ENCODE measurements at regions not wholly inside any gene's neighbourhood (a gene's known extent, or its start where the extent isn't known, plus 50 kb on each side); places are given as distances from the start of the nearest gene placed in this dataset.

DNA sequence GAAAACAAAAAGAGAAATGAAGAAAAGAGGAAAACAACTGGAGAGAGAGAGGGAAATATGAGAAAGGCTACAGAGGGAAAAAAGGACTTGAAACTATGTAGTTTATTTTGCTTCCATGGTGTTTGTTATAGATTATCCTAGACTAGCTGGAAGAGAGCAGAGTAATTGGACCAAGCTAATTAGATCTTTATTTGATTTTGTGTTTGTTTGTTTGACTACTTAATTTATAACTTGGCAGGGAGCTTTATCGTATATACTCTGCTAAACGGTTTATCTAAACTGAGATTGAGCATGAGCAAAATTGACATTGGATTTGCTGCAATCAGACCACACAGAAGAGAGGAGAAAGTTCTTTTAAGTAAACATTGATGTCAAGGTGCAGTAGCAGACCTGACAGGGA, 443.8 kb upstream of the USP24 start:
- TF ChIP-seq, protein P1, sequence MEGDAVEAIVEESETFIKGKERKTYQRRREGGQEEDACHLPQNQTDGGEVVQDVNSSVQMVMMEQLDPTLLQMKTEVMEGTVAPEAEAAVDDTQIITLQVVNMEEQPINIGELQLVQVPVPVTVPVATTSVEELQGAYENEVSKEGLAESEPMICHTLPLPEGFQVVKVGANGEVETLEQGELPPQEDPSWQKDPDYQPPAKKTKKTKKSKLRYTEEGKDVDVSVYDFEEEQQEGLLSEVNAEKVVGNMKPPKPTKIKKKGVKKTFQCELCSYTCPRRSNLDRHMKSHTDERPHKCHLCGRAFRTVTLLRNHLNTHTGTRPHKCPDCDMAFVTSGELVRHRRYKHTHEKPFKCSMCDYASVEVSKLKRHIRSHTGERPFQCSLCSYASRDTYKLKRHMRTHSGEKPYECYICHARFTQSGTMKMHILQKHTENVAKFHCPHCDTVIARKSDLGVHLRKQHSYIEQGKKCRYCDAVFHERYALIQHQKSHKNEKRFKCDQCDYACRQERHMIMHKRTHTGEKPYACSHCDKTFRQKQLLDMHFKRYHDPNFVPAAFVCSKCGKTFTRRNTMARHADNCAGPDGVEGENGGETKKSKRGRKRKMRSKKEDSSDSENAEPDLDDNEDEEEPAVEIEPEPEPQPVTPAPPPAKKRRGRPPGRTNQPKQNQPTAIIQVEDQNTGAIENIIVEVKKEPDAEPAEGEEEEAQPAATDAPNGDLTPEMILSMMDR (IDR thresholded peaks at IDR 0.05), result no peak
- no peak for TF ChIP-seq POLR2A (IDR thresholded peaks at IDR 0.05)

All from lower leg skin (tissue), 3 donors.